Middle frontal gyrus (tissue), 1 donor: ENCODE measurements at regions not wholly inside any gene's neighbourhood (a gene's known extent, or its start where the extent isn't known, plus 50 kb on each side); places are given as distances from the start of the nearest gene placed in this dataset.

Experiments
- DNase-seq: peaks from one replicate; pipeline ENCODE4 v3.0.0-alpha.2; 2015; ENCODE audit warnings: low spot score; ENCODE audit errors: extremely low spot score

- DNase-seq, result no peak
Observed at GRCh38 chr2:12305931-12306330, 410.8 kb upstream of the TRIB2 start.

GRCh38 chr2:12310399-12310798 is 406.3 kb upstream of the TRIB2 start:
- no peak for DNase-seq

- no peak for DNase-seq
Observed at GRCh38 chr2:12313445-12314126, 403.1 kb upstream of the TRIB2 start.

GRCh38 chr2:12314127-12314760 is 402.5 kb upstream of the TRIB2 start:
- no peak for DNase-seq

- no peak for DNase-seq
Observed at GRCh38 chr2:12315224-12315623, 401.5 kb upstream of the TRIB2 start.

- no peak for DNase-seq
Observed at GRCh38 chr2:12316476-12316875, 400.3 kb upstream of the TRIB2 start.

GRCh38 chr2:12317286-12317685 is 399.4 kb upstream of the TRIB2 start:
- DNase-seq, result no peak

- DNase-seq, result no peak
Observed at GRCh38 chr2:12317814-12318426, 398.8 kb upstream of the TRIB2 start.

GRCh38 chr2:12318427-12319057 is 398.2 kb upstream of the TRIB2 start:
- DNase-seq, result no peak

GRCh38 chr2:12320027-12320734 is 396.6 kb upstream of the TRIB2 start:
- DNase-seq, result no peak

GRCh38 chr2:12320991-12321641 is 395.6 kb upstream of the TRIB2 start:
- peak; percentile 40 for DNase-seq

GRCh38 chr2:12321886-12322285 is 394.9 kb upstream of the TRIB2 start:
- no peak for DNase-seq

GRCh38 chr2:12325806-12326205 is 390.9 kb upstream of the TRIB2 start:
- no peak for DNase-seq

- DNase-seq, result no peak
Observed at GRCh38 chr2:12326449-12327190, 390.1 kb upstream of the TRIB2 start.

GRCh38 chr2:12330916-12331315 is 385.8 kb upstream of the TRIB2 start:
- no peak for DNase-seq

- no peak for DNase-seq
Observed at GRCh38 chr2:12331698-12332097, 385.0 kb upstream of the TRIB2 start.

- no peak for DNase-seq
Observed at GRCh38 chr2:12333293-12333692, 383.4 kb upstream of the TRIB2 start.

GRCh38 chr2:12334412-12334966 is 382.2 kb upstream of the TRIB2 start:
- no peak for DNase-seq

- no peak for DNase-seq
Observed at GRCh38 chr2:12335131-12335530, 381.6 kb upstream of the TRIB2 start.

GRCh38 chr2:12335995-12336394 is 380.7 kb upstream of the TRIB2 start:
- DNase-seq, result no peak
